ENCODE measurements at regions not wholly inside any gene's neighbourhood (a gene's known extent, or its start where the extent isn't known, plus 50 kb on each side); places are given as distances from the start of the nearest gene placed in this dataset.
A peak's percentile ranks its signal among the peaks of the same experiment; 100 is the strongest.
"Not testable (repeated sequence)": the region's sequence is repeated elsewhere in the genome, so short reads cannot be mapped to it uniquely, and the experiment has no call there.

GRCh38 chr14:80313806-80314205, 102.5 kb upstream of the DIO2 start:
- H3K4me3 ChIP-seq (ENCODE audit: low read depth, low read length) = no peak overlapping the region
- no peak for DNase-seq (ENCODE audit: low read depth)

GRCh38 chr14:80310938-80311750, 99.8 kb upstream of the DIO2 start:
- H3K4me3 ChIP-seq (ENCODE audit: low read depth, low read length) = no peak overlapping the region
- peak; percentile 32 for DNase-seq (ENCODE audit: low read depth)

DNA sequence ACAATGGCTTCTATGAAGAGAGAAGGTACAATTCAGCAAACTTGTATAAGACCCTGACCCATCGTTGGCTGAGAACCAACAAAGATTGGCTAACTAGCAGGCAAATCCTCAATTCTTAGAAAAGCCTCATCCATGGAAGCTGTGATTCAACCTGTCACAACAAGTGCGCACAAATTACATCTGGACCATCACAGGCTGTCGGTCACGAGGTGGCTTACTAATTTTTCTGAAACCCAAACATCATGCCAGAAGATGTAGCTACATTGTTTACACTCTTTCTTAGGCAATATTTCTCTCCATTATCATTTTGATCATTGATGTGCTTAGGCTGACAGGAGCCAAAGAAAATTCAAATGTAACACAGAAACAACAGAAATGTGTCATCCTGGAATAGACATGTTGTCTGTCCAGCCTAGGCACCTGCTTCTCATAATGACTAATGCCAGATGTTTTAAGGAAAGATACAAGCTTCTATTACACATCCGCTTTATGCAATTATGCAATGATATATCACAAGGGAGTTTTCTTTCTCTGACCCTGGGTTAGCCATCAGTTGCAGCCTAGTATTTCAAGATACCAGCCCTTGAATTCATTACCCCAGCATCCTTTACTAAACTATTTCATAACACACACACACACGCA, 92.9 kb upstream of the DIO2 start:
- no peak overlapping the region for H3K4me3 ChIP-seq (ENCODE audit: low read depth, low read length)
- DNase-seq (ENCODE audit: low read depth) = no peak

DNA sequence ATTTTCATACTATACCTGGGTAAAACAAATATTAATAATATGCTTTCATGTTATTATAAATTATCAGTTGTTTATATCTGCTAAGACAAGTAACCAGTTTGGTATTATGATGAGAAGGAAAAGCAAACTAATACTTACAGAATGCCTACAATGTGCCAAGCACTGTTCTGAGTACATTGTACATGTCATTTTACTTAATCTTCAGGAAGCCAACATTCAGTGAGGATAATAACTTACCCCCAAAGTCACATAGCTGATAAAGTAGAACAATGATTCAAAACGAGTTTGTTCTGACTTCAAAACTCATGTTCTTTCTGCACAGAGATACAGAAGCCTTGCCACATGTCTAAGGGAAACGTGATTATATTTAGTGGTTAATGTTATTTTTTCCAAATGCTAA, 89.0 kb upstream of the DIO2 start:
- H3K4me3 ChIP-seq (ENCODE audit: low read depth, low read length) = no peak overlapping the region
- DNase-seq (ENCODE audit: low read depth) = no peak

- H3K4me3 ChIP-seq (ENCODE audit: low read depth, low read length) = no peak overlapping the region
- DNase-seq (ENCODE audit: low read depth) = no peak
These were observed 87.2 kb upstream of the DIO2 start for GRCh38 chr14:80298491-80299017.

DNA sequence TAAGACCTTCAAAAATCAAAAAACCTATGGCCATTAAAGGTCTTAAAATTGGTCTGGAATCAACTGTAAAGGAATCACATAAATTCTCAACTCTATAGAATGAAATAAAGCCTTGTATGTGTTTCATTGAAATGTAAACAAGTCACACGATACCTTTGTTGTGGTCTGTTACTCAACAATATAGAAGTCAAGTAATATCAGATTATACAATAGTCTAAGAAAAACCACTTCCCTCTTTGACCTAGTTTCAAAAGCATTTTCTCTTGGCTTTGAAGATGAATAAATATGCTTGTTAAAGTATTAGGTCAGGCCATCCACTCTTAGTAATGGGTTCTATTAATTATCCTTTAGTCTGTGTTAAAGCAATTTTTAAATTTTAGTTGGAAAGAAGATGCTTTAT, 79.8 kb upstream of the DIO2 start:
- no peak for DNase-seq (ENCODE audit: low read depth)
- no peak overlapping the region for H3K4me3 ChIP-seq (ENCODE audit: low read depth, low read length)

GRCh38 chr14:80286744-80287143, 75.4 kb upstream of the DIO2 start:
- not testable (repeated sequence) for H3K4me3 ChIP-seq (ENCODE audit: low read depth, low read length); DNase-seq (ENCODE audit: low read depth)

- no peak overlapping the region for H3K4me3 ChIP-seq (ENCODE audit: low read depth, low read length)
These were observed 67.2 kb upstream of the DIO2 start for GRCh38 chr14:80278293-80279023.

DNA sequence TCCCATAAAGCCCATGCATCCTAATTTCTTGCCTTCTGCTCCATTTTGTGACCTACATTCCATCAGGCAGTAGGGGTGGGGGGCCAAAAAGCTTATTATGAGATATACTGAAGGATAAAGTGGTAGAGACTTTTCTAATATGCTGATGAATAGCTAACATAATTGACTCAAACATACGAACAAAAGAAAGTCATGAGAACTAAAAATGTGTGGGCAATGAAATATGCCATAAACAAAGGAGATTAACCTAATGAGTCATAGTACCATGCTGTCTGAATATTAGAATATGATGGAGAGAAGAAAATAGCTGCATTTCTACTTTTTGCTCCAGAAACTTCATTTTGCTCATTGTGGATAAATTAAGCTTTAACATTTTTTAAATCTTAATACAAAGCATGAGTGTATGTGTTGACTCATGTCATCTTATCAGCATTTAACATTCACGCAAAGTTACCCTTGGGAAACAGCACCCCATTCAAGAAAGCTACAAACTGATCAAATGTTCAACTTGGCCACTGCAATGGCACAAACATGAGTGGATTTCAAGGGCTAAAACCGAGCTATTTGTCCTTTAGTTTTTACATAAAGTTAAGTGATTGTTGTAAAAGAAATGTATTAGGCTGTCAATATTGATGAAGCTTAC, 64.0 kb upstream of the DIO2 start:
- no peak for DNase-seq (ENCODE audit: low read depth)
- no peak overlapping the region for H3K4me3 ChIP-seq (ENCODE audit: low read depth, low read length)

More at GRCh38 chr14:80278293-80279023, 67.2 kb upstream of the DIO2 start:
- no peak for DNase-seq (ENCODE audit: low read depth)

GRCh38 chr14:80274310-80274709, 63.0 kb upstream of the DIO2 start:
- H3K4me3 ChIP-seq (ENCODE audit: low read depth, low read length); DNase-seq (ENCODE audit: low read depth): not testable (repeated sequence)

DNA sequence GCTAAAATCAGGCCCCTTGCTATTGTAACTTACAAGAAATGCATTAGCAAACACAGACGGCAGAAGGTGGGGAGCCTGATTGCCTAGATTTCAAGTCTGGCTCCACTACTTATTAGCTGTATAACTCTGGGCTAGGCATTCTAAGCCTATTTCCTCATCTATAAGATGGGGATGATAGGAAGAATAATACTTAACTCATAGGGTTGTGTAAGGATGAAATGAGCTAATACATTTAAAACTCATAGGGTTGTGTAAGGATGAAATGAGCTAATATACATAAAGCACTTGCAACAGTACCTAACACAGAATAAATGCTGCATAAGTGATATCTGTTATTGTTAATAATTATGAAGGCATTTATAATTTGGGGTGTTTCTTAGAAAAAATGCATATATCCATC, 60.1 kb upstream of the DIO2 start:
- H3K4me3 ChIP-seq (ENCODE audit: low read depth, low read length) = no peak overlapping the region
- DNase-seq (ENCODE audit: low read depth) = no peak

DNA sequence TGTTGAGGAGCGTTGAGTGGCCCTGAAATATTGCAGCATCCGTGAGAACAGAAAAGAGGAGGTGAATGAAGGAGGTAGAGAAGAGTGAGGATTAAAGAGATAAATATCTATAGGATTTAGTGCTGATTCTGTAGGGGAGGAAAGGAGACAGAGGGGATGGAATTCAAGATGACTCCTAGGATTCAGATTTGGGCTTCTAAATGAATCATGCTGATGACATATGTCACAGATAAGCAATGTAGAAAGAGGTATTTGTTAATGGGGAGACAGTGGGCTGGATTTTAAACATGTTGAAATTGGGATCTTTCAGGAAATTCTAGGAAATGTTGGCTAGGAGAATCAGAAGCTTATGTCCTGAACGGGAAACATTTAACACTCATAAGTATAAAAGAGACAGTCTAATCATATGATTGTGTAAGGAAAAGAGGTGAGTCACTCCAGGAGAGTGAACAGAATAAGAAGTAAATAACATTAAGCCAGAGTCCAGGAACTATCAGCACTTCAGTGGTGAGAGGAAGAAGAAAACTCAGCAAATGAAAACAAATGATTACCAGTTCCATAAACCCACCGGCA, 58.1 kb upstream of the DIO2 start:
- no peak for DNase-seq (ENCODE audit: low read depth)
- H3K4me3 ChIP-seq (ENCODE audit: low read depth, low read length) = no peak overlapping the region

- no peak overlapping the region for H3K4me3 ChIP-seq (ENCODE audit: low read depth, low read length)
- no peak for DNase-seq (ENCODE audit: low read depth)
These were observed 55.6 kb upstream of the DIO2 start for GRCh38 chr14:80266930-80267329.

DNA sequence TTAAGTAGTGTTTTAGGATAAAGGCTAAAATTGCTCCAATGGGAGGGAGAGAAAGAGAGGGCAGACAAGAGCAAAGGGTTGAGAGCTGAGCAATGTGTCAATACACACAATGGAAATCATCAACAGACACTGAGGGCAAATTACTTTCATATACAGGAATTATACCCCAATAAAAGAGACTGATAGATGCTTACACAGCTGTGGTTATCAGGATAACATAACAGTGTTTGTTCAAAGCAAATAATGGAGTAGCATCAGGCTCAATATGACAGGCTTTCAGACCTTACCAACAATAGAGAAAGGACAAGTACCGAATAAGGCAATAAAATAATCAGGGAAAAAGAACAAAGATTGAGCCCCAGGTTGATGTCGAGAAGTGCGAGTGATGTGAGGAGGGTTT, 53.4 kb upstream of the DIO2 start:
- H3K4me3 ChIP-seq (ENCODE audit: low read depth, low read length) = no peak overlapping the region

More for the DNA sequence above, 53.4 kb upstream of the DIO2 start:
- DNase-seq (ENCODE audit: low read depth) = no peak
